NB4 (cell line): ENCODE measurements at regions not wholly inside any gene's neighbourhood (a gene's known extent, or its start where the extent isn't known, plus 50 kb on each side); places are given as distances from the start of the nearest gene placed in this dataset.

Experiments used
- POLR2A ChIP-seq: IDR thresholded peaks from 2 replicates; pipeline ENCODE4 v1.6.1; 2011; ENCODE audit warnings: mild to moderate bottlenecking; ENCODE audit not compliant: insufficient read length; ENCODE audit errors: extremely low read depth
- TF ChIP-seq, protein P1 (sequence below): IDR thresholded peaks from one replicate; pipeline ENCODE4 v1.5.1; 2012; ENCODE audit warnings: low read depth, low read length

DNA sequence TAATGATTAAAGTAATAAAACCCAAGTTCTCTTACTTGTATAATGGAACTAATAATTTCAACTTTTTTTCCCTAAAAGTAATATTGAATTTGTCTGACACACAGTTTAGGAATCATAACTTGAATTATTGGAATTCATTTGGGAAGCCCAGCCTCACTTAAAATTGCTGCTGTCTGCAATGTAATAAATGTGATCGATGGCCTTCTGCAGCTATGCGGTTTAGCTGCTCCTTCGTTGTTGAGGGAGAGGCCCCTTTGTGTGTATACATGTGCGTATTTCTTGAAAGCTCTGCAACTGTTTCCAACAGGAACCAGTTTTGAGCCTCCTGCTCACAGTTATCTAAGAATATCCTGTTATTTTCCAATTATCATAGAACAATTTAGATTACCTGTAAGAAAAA lies 152.5 kb downstream of the AKR1D1 start:
- TF ChIP-seq, protein P1, sequence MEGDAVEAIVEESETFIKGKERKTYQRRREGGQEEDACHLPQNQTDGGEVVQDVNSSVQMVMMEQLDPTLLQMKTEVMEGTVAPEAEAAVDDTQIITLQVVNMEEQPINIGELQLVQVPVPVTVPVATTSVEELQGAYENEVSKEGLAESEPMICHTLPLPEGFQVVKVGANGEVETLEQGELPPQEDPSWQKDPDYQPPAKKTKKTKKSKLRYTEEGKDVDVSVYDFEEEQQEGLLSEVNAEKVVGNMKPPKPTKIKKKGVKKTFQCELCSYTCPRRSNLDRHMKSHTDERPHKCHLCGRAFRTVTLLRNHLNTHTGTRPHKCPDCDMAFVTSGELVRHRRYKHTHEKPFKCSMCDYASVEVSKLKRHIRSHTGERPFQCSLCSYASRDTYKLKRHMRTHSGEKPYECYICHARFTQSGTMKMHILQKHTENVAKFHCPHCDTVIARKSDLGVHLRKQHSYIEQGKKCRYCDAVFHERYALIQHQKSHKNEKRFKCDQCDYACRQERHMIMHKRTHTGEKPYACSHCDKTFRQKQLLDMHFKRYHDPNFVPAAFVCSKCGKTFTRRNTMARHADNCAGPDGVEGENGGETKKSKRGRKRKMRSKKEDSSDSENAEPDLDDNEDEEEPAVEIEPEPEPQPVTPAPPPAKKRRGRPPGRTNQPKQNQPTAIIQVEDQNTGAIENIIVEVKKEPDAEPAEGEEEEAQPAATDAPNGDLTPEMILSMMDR: no peak
- TF ChIP-seq POLR2A: no peak
